Lower leg skin (tissue), 4 donors: ENCODE measurements at regions not wholly inside any gene's neighbourhood (a gene's known extent, or its start where the extent isn't known, plus 50 kb on each side); places are given as distances from the start of the nearest gene placed in this dataset.

ENCODE experiments used
- DNase-seq, 2 donors: peaks; one replicate each; pipeline ENCODE4 v3.0.0-alpha.2; 2019; ENCODE audit warnings: low spot score in 2 of 2
- H3K4me3 ChIP-seq: fragments of 200-600 bp; sonication (generic); 2 replicates; pipeline ENCODE4 v1.5.1; 2017; ENCODE audit warnings: mild to moderate bottlenecking, low read depth; ENCODE audit not compliant: poor library complexity, severe bottlenecking
- POLR2A ChIP-seq, 2 donors: fragments of 450-650 bp; IDR thresholded peaks; one replicate each; pipeline ENCODE4 v1.6.1; 2016 to 2017; ENCODE audit warnings: antibody characterized with exemption in 2 of 2, mild to moderate bottlenecking in 1 of 2, moderate library complexity in 1 of 2
- WGBS, 2 donors: methylation state at CpG; one replicate each; pipeline ENCODE4 v1.1.5; 2018; 5-methylcytosine and 5-hydroxymethylcytosine counted together
- intact Hi-C: fragments of 100-400 bp; cut with DNase I; formaldehyde crosslinking; loops from one replicate; pipeline ENCODE4 v1.15.0; 2023; ENCODE audit warnings: low total_unique reads
- TF ChIP-seq, protein P1 (sequence below), 3 donors: fragments of 450-650 bp; IDR thresholded peaks; one replicate each; pipeline ENCODE4 v1.5.1; 2016; ENCODE audit warnings: antibody characterized with exemption in 3 of 3, mild to moderate bottlenecking in 3 of 3, moderate library complexity in 2 of 3

DNA sequence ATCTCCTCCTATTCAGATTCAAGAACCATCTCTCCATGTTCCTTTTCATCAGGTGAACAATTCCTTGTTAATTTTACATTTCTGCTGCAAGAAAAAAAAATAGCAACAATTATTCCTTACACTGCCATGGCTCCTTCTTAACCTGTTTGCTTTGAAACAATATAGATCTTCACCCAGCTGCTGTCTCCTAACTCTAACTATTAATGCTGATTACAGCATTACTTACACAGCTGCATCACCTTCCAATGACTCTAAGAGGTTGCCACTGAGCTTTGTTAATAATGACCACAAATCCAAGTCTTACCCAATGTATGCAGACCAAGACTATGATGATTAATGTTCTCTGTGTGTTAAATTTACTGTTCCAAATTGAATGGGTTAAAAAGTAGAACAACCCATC lies 541.4 kb downstream of the TOX3 start:
- no peak overlapping the region for H3K4me3 ChIP-seq
- intact Hi-C loops: no loop called here
- no peak for DNase-seq
- TF ChIP-seq, protein P1, sequence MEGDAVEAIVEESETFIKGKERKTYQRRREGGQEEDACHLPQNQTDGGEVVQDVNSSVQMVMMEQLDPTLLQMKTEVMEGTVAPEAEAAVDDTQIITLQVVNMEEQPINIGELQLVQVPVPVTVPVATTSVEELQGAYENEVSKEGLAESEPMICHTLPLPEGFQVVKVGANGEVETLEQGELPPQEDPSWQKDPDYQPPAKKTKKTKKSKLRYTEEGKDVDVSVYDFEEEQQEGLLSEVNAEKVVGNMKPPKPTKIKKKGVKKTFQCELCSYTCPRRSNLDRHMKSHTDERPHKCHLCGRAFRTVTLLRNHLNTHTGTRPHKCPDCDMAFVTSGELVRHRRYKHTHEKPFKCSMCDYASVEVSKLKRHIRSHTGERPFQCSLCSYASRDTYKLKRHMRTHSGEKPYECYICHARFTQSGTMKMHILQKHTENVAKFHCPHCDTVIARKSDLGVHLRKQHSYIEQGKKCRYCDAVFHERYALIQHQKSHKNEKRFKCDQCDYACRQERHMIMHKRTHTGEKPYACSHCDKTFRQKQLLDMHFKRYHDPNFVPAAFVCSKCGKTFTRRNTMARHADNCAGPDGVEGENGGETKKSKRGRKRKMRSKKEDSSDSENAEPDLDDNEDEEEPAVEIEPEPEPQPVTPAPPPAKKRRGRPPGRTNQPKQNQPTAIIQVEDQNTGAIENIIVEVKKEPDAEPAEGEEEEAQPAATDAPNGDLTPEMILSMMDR (IDR thresholded peaks at IDR 0.05): no peak
- TF ChIP-seq POLR2A (IDR thresholded peaks at IDR 0.05): no peak

DNA sequence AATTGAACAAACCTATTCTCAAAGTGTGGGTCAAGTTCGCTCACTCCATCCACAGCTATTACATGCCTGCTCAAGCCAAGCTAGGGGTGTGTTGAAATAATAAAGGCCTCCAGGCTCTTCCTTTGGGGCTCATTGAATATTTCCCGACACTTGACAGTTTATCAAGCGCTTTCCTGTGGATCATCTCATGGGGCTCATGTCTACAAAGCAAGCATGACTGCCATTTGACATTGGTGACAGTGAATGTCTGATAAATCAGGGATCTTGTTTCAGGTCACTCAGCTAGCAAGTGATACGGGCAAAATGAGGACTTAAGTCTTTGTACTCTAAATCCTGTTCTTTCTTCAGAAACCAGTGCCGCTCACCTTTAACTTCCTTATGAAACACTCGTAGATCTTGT lies 542.6 kb downstream of the TOX3 start:
- 85 to 90% methylated on average over 6 of the region's 6 CpGs for WGBS, 2 donors
- no peak for TF ChIP-seq POLR2A (IDR thresholded peaks at IDR 0.05)
- TF ChIP-seq, protein P1 (IDR thresholded peaks at IDR 0.05): no peak
- DNase-seq: no peak
- intact Hi-C loops: no loop called here
- H3K4me3 ChIP-seq: no peak overlapping the region

DNA sequence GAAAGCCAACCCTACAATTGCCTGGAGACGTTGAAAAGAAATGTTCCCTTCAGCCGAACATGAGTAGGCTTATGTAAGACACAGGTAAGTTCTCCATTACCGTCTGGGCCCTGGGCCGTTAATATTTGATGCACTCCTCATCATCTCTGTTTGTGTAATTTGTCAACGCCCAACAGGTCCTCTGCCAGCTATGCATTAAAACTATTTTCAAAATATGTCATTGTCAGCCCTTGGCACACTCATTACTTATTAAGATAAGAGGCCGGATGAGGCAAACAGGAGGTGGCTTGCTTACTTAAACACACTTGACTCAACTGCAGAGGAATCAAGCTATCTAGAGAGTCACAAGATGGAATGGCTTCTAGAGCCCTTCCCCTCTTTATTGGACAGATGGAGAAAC lies 544.9 kb downstream of the TOX3 start:
- intact Hi-C loops: no loop called here
- no peak for TF ChIP-seq POLR2A (IDR thresholded peaks at IDR 0.05)
- TF ChIP-seq, protein P1 (IDR thresholded peaks at IDR 0.05): no peak
- WGBS, 2 donors: 52 to 57% methylated on average over 6 of the region's 6 CpGs
- DNase-seq: no peak
- no peak overlapping the region for H3K4me3 ChIP-seq

DNA sequence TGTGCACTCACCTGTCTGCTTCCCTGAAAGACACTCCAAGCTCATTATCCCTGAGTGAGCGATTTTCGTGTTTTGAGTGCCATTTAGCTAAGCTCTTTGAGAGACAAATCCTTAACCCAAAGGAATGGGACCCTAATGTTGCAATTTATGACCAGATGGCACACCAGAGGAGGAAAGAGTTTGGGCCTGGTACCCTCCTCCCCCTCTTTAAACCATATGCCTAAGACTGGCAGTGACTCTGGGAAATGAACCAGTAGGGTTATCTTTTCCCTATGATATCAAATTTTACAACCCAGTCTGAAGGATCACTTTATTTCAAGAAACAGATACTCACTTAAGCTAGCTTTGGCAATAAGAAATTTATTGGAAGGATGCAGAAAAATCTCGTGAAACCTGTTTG lies 550.4 kb downstream of the TOX3 start:
- WGBS, 2 donors: 59 to 62% methylated on average over 3 of the region's 3 CpGs
- no peak overlapping the region for H3K4me3 ChIP-seq
- DNase-seq: no peak
- intact Hi-C loops: no loop called here
- TF ChIP-seq POLR2A (IDR thresholded peaks at IDR 0.05): no peak
- TF ChIP-seq, protein P1 (IDR thresholded peaks at IDR 0.05): no peak

DNA sequence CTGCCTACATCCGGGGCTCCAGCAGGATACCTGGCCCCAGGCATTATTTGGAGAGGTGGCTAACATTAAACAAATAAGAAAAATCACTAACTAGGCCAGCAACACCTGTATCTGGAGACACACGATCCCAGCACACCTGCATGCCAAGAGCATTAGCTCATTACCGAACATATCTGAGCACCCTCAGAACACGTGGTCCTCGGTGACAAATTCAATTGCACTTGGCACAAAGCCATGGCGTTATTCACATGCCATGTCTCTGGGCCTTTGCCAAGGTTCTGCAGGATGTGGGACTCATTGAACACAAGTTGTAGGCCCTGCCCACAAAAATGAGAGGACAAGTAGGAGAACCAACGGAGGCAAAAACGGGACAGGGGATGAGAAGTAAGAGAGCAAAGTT lies 552.3 kb downstream of the TOX3 start:
- 24 to 34% methylated on average over 8 of the region's 8 CpGs for WGBS, 2 donors
- no peak overlapping the region for H3K4me3 ChIP-seq
- intact Hi-C loops: no loop called here
- DNase-seq: peak in 1 of 2 donors; percentile 38
- no peak for TF ChIP-seq POLR2A (IDR thresholded peaks at IDR 0.05)
- TF ChIP-seq, protein P1 (IDR thresholded peaks at IDR 0.05): no peak

DNA sequence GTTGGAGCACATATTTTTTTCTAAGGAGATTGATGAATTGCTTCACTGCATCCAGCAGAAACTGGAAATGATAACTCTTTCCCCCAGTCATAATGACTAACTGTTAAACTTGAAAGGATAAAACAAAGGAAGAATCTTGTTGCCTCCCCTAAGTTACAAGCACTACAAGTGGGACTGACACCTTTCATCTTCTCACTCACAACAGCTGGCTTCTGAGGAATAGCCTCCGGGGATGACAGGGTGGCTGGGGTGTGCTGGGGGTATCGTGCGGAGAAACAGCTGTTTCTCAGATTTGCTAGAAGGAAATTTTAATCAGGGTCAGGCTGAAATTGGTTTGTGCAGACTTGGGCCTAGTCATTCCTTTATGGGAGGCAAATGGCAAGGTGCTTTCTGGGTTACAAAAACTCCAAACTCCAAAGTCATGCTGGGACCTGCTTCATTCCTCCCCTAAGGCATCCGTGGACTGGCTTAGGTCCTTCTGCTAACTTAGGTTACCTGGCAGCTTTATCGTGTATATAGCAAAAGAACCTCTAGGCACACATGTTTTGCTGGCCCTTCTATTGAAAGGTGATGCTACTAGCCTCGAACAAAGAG lies 557.2 kb downstream of the TOX3 start:
- peak in 1 of 2 donors; percentile 20 for DNase-seq
- TF ChIP-seq POLR2A (IDR thresholded peaks at IDR 0.05): no peak
- TF ChIP-seq, protein P1 (IDR thresholded peaks at IDR 0.05): no peak
- H3K4me3 ChIP-seq: no peak overlapping the region
- 30 to 32% methylated on average over 6 of the region's 6 CpGs for WGBS, 2 donors
- intact Hi-C loops: no loop called here
